Bronchial epithelial cell (primary cell): ENCODE measurements at regions not wholly inside any gene's neighbourhood (a gene's known extent, or its start where the extent isn't known, plus 50 kb on each side); places are given as distances from the start of the nearest gene placed in this dataset.
A peak's percentile ranks its signal among the peaks of the same experiment; 100 is the strongest.

Experiments
- DNase-seq: peaks from one replicate; pipeline ENCODE4 v3.0.0-alpha.2; 2010; ENCODE audit warnings: low read depth
- FAIRE-seq: peaks from 2 replicates; lab custom pipeline; 2011; peaks lifted over from hg19 to GRCh38; lab: Jason Lieb, UNC
- H3K27me3 ChIP-seq: 2 replicates; pipeline ENCODE4 v1.5.1; 2011; ENCODE audit warnings: low read length; ENCODE audit not compliant: control insufficient read depth, insufficient read depth
- H3K36me3 ChIP-seq: 2 replicates; pipeline ENCODE4 v1.5.1; 2011; ENCODE audit warnings: low read length; ENCODE audit not compliant: control insufficient read depth, insufficient read depth
- H3K4me3 ChIP-seq: 2 replicates; pipeline ENCODE4 v1.5.1; 2011; ENCODE audit warnings: mild to moderate bottlenecking, low read depth, low read length, control low read depth
- CTCF ChIP-seq: IDR thresholded peaks from 2 replicates; pipeline ENCODE4 v1.5.1; 2011; ENCODE audit warnings: mild to moderate bottlenecking, moderate library complexity, low read length, control low read depth, inconsistent platforms; ENCODE audit not compliant: insufficient read depth, severe bottlenecking

- DNase-seq: no peak
- TF ChIP-seq CTCF: no peak
- H3K4me3 ChIP-seq: no peak overlapping the region
- FAIRE-seq: peak; percentile 18
- no peaks in the 10 kb centered on the region for H3K27me3 ChIP-seq
- no peaks in the 10 kb centered on the region for H3K36me3 ChIP-seq
These were observed 79.5 kb upstream of the PCBD1 start for GRCh38 chr10:70967591-70968587.

- H3K27me3 ChIP-seq: no peaks in the 10 kb centered on the region
- TF ChIP-seq CTCF: no peak
- DNase-seq (no peak), FAIRE-seq (no peak)
- no peak overlapping the region for H3K4me3 ChIP-seq
- no peaks in the 10 kb centered on the region for H3K36me3 ChIP-seq
These were observed 80.8 kb upstream of the PCBD1 start for GRCh38 chr10:70969188-70969587.

- TF ChIP-seq CTCF: no peak
- Histone ChIP-seq H3K4me3 (no peak overlapping the region), H3K36me3 (no peaks in the 10 kb centered on the region), H3K27me3 (no peaks in the 10 kb centered on the region)
- DNase-seq (peak; percentile 59), FAIRE-seq (no peak)
These were observed 82.5 kb upstream of the PCBD1 start for GRCh38 chr10:70970830-70971229.

GRCh38 chr10:70973275-70973674 is 84.9 kb upstream of the PCBD1 start:
- H3K4me3 ChIP-seq: no peak overlapping the region
- FAIRE-seq: no peak
- H3K36me3 ChIP-seq: no peaks in the 10 kb centered on the region
- no peak for TF ChIP-seq CTCF
- H3K27me3 ChIP-seq: no peaks in the 10 kb centered on the region
- no peak for DNase-seq

GRCh38 chr10:70974351-70974901 is 86.1 kb upstream of the PCBD1 start:
- no peak overlapping the region for H3K4me3 ChIP-seq
- FAIRE-seq (peak; percentile 55), DNase-seq (peak; percentile 47)
- no peaks in the 10 kb centered on the region for H3K27me3 ChIP-seq
- H3K36me3 ChIP-seq: no peaks in the 10 kb centered on the region
- TF ChIP-seq CTCF: no peak
